Hepatocyte (in vitro differentiated cells): ENCODE measurements at regions not wholly inside any gene's neighbourhood (a gene's known extent, or its start where the extent isn't known, plus 50 kb on each side); places are given as distances from the start of the nearest gene placed in this dataset.
"Not testable (repeated sequence)": the region's sequence is repeated elsewhere in the genome, so short reads cannot be mapped to it uniquely, and the experiment has no call there.

ENCODE experiments used
- DNase-seq: peaks from one replicate; pipeline ENCODE4 v3.0.0-alpha.2; 2016; ENCODE audit warnings: low spot score
- H2AFZ ChIP-seq: fragments of 200-600 bp; sonication (generic); 2 replicates; pipeline ENCODE4 v1.6.0; 2016; ENCODE audit warnings: antibody characterized with exemption, mild to moderate bottlenecking
- H3K27ac ChIP-seq: fragments of 200-600 bp; sonication (generic); 2 replicates; pipeline ENCODE4 v1.5.1; 2016; ENCODE audit warnings: mild to moderate bottlenecking
- H3K27me3 ChIP-seq: fragments of 200-600 bp; sonication (generic); 2 replicates; pipeline ENCODE4 v1.6.1; 2016
- H3K36me3 ChIP-seq: fragments of 200-600 bp; sonication (generic); replicated peaks from 2 replicates; pipeline ENCODE4 v1.5.1; 2016; ENCODE audit warnings: low read depth; ENCODE audit not compliant: insufficient read depth
- H3K4me1 ChIP-seq: fragments of 200-600 bp; sonication (generic); 2 replicates; pipeline ENCODE4 v1.5.1; 2016; ENCODE audit warnings: mild to moderate bottlenecking, moderate library complexity; ENCODE audit not compliant: insufficient read depth
- H3K4me2 ChIP-seq: fragments of 200-600 bp; sonication (generic); 2 replicates; pipeline ENCODE4 v1.6.0; 2016
- H3K4me3 ChIP-seq: fragments of 200-600 bp; sonication (generic); 2 replicates; pipeline ENCODE4 v1.5.1; 2016; ENCODE audit warnings: mild to moderate bottlenecking
- H3K79me2 ChIP-seq: fragments of 200-600 bp; sonication (generic); 2 replicates; pipeline ENCODE4 v1.6.0; 2017; ENCODE audit warnings: mild to moderate bottlenecking
- H3K9me2 ChIP-seq: fragments of 200-600 bp; sonication (generic); replicated peaks from 2 replicates; pipeline ENCODE4 v1.6.0; 2017; ENCODE audit warnings: mild to moderate bottlenecking; ENCODE audit not compliant: insufficient read depth
- H3K9me3 ChIP-seq: fragments of 200-600 bp; sonication (generic); 2 replicates; pipeline ENCODE4 v1.5.1; 2016; ENCODE audit warnings: low read depth, mild to moderate bottlenecking
- H4K20me1 ChIP-seq: fragments of 200-600 bp; sonication (generic); 2 replicates; pipeline ENCODE4 v1.6.0; 2016; ENCODE audit warnings: mild to moderate bottlenecking; ENCODE audit not compliant: insufficient read depth, poor library complexity, severe bottlenecking
- EZH2 ChIP-seq: fragments of 200-600 bp; sonication (generic); IDR thresholded peaks from 2 replicates; pipeline ENCODE4 v1.6.1; 2016; ENCODE audit warnings: antibody characterized with exemption, mild to moderate bottlenecking, borderline replicate concordance
- EZH2phosphoT487 ChIP-seq: fragments of 200-600 bp; sonication (generic); IDR thresholded peaks from one replicate; pipeline ENCODE4 v1.6.1; 2018; ENCODE audit warnings: antibody characterized with exemption, mild to moderate bottlenecking, low read depth, moderate library complexity; ENCODE audit not compliant: unreplicated experiment, severe bottlenecking
- WGBS: methylation state at CpG from one replicate; pipeline ENCODE4 v1.1.6; 2016; ENCODE audit warnings: low lambda C conversion rate; ENCODE audit errors: missing lambda C conversion rate; 5-methylcytosine and 5-hydroxymethylcytosine counted together
- TF ChIP-seq, protein P1 (sequence below): fragments of 200-600 bp; sonication (generic); IDR thresholded peaks from 2 replicates; pipeline ENCODE4 v1.5.1; 2016; ENCODE audit warnings: antibody characterized with exemption, mild to moderate bottlenecking; ENCODE audit not compliant: poor library complexity

DNA sequence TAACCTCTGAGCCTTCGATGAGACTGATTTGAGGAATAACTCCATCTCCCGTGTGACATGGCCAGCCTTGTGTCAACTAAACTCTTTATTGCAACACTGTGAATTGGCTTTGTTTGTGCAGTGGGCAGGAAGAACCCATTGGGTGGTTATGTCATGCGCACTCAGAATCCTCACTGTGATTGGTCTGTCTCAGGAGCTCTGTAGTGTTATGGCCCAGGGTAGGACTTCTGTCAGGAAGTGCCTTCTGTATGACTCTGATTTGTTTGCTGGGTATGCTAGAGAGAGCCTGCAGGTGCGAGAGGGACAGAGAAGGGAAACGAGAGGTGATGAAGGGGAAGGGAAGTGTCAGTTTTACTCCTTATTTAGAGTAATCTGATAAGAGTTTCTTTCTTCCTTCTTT, 71.5 kb upstream of the DCD start:
- no peaks in the 10 kb centered on the region for H4K20me1 ChIP-seq
- H3K27me3 ChIP-seq = no peaks in the 10 kb centered on the region
- H3K36me3 ChIP-seq = no peaks in the 10 kb centered on the region
- no peaks in the 10 kb centered on the region for H3K4me1 ChIP-seq
- WGBS = 91% methylated on average over 5 of the region's 5 CpGs
- no peak overlapping the region for H2AFZ ChIP-seq
- no peak overlapping the region for H3K4me2 ChIP-seq
- no peak for DNase-seq
- no peak for TF ChIP-seq EZH2
- no peak for TF ChIP-seq EZH2phosphoT487
- TF ChIP-seq, protein P1, sequence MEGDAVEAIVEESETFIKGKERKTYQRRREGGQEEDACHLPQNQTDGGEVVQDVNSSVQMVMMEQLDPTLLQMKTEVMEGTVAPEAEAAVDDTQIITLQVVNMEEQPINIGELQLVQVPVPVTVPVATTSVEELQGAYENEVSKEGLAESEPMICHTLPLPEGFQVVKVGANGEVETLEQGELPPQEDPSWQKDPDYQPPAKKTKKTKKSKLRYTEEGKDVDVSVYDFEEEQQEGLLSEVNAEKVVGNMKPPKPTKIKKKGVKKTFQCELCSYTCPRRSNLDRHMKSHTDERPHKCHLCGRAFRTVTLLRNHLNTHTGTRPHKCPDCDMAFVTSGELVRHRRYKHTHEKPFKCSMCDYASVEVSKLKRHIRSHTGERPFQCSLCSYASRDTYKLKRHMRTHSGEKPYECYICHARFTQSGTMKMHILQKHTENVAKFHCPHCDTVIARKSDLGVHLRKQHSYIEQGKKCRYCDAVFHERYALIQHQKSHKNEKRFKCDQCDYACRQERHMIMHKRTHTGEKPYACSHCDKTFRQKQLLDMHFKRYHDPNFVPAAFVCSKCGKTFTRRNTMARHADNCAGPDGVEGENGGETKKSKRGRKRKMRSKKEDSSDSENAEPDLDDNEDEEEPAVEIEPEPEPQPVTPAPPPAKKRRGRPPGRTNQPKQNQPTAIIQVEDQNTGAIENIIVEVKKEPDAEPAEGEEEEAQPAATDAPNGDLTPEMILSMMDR = no peak
- no peaks in the 10 kb centered on the region for H3K9me2 ChIP-seq
- H3K79me2 ChIP-seq = no peaks in the 10 kb centered on the region
- no peak overlapping the region for H3K27ac ChIP-seq
- no peak overlapping the region for H3K4me3 ChIP-seq
- H3K9me3 ChIP-seq = no peaks in the 10 kb centered on the region

DNA sequence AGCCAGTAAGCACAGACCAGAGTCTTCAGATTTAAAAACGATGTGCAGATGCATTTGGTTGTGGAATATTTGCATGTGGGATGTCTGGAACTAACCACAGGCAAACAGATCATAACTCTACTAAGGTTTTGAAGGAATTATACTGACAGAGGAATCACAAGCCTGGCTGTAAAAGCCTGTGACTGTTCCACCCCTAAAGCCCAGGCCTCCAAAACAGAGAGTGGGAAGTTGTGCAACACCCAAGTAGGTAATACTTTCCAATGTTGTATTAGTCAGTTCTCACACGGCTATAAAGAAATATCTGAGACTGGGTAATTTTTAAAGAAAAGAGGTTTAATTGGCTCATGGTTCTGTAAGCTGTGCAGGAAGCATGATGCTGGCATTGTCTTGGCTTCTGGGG, 68.1 kb upstream of the DCD start:
- TF ChIP-seq EZH2 (no peak), EZH2phosphoT487 (no peak)
- TF ChIP-seq, protein P1 = no peak
- Histone ChIP-seq H3K9me2 (no peaks in the 10 kb centered on the region), H3K4me3 (no peak overlapping the region)

DNA sequence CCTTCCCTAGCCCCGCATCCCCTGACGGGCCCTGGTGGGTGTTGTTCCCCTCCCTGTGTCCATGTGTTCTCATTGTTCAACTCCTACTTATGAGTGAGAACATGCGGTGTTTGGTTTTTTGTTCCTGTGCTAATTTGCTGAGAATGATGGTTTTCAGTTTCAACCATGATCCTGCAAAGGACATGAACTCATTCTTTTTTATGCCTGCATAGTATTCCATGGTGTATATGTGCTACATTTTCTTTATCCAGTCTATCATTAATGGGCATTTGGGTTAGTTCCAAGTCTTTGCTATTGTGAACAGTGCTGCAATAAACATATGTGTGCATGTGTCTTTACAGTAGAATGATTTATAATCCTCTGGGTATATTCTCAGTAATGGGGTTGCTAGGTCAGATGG, 65.7 kb upstream of the DCD start:
- H2AFZ ChIP-seq, H3K4me1 ChIP-seq, H3K4me3 ChIP-seq, H3K9me3 ChIP-seq, DNase-seq, H3K4me2 ChIP-seq, H3K36me3 ChIP-seq, H3K27me3 ChIP-seq, H3K79me2 ChIP-seq, H3K9me2 ChIP-seq, H3K27ac ChIP-seq, H4K20me1 ChIP-seq: not testable (repeated sequence)
- 32% methylated on average over 3 of the region's 3 CpGs for WGBS

More for the DNA sequence above, 68.1 kb upstream of the DCD start:
- peak; percentile 25 for DNase-seq
- H3K4me2 ChIP-seq = no peak overlapping the region
- no peaks in the 10 kb centered on the region for H3K27me3 ChIP-seq
- no peaks in the 10 kb centered on the region for H3K36me3 ChIP-seq
- H4K20me1 ChIP-seq = no peaks in the 10 kb centered on the region
- WGBS = 36% methylated on average over 2 of the region's 2 CpGs
- no peak overlapping the region for H2AFZ ChIP-seq
- no peak overlapping the region for H3K27ac ChIP-seq
- no peaks in the 10 kb centered on the region for H3K4me1 ChIP-seq
- H3K9me3 ChIP-seq = no peaks in the 10 kb centered on the region
- H3K79me2 ChIP-seq = no peaks in the 10 kb centered on the region

DNA sequence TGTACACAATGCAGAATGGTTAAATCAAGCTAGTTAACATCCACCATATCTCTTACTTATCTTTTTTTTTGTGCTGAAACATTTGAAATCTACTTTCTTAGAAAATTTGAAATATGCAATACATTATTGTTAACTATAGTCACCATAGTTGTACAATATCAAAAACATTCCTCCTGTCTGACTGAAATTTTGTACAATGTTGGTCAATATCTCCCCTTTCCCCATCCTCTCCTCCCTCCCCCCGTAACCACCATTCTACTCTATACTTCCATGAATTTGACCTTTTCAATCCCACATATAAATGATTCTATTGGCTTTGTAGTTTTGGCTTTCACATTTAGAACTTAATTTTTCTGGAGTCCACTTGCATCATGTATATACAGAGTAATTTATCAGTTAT, 63.5 kb upstream of the DCD start:
- no peaks in the 10 kb centered on the region for H3K36me3 ChIP-seq
- H3K79me2 ChIP-seq = no peaks in the 10 kb centered on the region
- no peak overlapping the region for H3K4me3 ChIP-seq
- H3K27ac ChIP-seq = no peak overlapping the region
- no peaks in the 10 kb centered on the region for H4K20me1 ChIP-seq
- H3K4me2 ChIP-seq = no peak overlapping the region
- no peaks in the 10 kb centered on the region for H3K9me3 ChIP-seq
- H3K9me2 ChIP-seq = no peaks in the 10 kb centered on the region
- DNase-seq = no peak
- no peak overlapping the region for H2AFZ ChIP-seq
- H3K4me1 ChIP-seq = no peaks in the 10 kb centered on the region
- H3K27me3 ChIP-seq = no peaks in the 10 kb centered on the region
- TF ChIP-seq EZH2 = no peak
- no peak for TF ChIP-seq EZH2phosphoT487
- TF ChIP-seq, protein P1 = no peak
- 96% methylated on average over 1 of the region's 1 CpG for WGBS
